NCI-H774 (cell line): ENCODE measurements at regions not wholly inside any gene's neighbourhood (a gene's known extent, or its start where the extent isn't known, plus 50 kb on each side); places are given as distances from the start of the nearest gene placed in this dataset.
"Not testable (repeated sequence)": the region's sequence is repeated elsewhere in the genome, so short reads cannot be mapped to it uniquely, and the experiment has no call there.

ENCODE experiments used
- DNase-seq: peaks from one replicate; lab custom pipeline; 2025; lab: John Stamatoyannopoulos, UW

DNA sequence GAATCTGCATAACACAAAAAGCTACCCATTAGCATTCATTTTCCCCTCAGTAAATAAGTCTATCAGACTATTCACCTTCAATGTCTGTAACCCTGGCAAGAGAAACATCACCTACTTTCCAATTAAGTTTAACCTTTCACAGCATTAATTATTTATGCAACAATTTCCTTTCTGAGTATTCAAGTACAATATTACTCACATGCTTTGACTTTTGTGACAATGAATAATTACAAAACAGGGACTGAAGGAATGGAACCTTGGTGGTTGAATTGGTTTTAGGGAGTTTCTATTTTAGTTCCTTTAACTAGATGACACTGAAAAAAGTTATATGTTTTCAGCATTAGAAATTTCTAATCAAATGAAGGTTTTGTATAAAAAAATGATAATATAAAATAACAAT lies 932.3 kb upstream of the EPHA5 start:
- DNase-seq, result no peak

GRCh38 chr4:66591968-66592367 lies 921.7 kb upstream of the EPHA5 start:
- DNase-seq, result no peak

GRCh38 chr4:66590488-66591215 lies 920.4 kb upstream of the EPHA5 start:
- DNase-seq, result no peak

DNA sequence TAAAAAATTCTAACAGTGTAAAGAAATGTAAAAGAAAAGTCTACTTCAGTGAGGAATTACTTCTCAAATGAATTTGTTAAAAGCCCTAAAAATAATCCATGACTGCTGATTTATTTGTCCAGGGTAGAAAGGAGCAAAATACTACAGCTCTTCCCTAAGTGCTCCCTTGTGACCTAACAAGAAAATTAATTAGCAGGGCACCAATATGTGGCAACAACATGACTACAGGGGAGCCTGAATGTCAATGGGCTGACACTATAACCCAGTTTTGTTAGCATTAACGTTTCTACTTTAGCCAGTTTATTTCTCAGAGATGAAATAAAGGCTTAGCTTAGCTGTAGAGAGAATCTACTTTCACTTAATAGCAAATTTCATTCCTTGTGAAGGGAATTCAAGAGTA lies 918.9 kb upstream of the EPHA5 start:
- DNase-seq, result no peak

DNA sequence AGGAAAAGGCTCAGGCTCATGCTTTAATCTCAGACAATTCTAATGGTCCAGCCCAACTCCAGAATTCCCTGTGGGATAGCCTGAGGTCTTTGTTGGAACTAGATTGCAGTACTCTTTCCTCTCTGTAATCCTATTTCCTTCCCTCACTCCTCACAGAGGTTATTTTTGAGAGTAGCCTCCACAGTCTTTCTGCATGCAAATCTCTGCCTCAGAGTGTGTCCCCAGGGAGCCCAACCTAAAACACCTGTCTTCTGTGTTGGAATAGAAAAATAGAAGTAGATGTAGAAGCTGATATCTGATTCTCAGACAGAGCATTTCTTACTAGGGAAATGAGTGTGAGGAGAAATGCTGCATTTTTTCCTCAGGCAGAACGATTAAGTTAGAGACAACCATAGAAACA lies 915.5 kb upstream of the EPHA5 start:
- no peak for DNase-seq

DNA sequence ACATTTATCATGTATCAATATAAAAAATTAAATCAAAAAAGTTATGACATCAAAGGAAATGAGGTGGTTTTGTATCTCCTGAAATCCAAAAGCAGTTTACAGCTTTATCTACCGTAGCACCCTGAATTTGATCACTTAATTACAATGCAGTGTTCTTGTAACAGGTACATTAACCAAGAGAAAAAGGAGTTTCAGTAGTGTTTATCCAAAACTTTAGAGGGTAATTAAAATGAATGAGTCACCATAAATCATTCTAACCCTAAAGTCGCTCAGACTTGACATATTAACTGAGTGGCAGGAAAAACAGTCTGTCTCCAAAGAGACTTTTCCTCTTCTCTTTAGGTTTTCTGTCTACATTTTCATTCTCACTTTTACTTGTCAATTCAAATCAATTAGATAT lies 907.6 kb upstream of the EPHA5 start:
- peak; percentile 11 for DNase-seq

GRCh38 chr4:66575008-66575696 lies 904.9 kb upstream of the EPHA5 start:
- no peak for DNase-seq

DNA sequence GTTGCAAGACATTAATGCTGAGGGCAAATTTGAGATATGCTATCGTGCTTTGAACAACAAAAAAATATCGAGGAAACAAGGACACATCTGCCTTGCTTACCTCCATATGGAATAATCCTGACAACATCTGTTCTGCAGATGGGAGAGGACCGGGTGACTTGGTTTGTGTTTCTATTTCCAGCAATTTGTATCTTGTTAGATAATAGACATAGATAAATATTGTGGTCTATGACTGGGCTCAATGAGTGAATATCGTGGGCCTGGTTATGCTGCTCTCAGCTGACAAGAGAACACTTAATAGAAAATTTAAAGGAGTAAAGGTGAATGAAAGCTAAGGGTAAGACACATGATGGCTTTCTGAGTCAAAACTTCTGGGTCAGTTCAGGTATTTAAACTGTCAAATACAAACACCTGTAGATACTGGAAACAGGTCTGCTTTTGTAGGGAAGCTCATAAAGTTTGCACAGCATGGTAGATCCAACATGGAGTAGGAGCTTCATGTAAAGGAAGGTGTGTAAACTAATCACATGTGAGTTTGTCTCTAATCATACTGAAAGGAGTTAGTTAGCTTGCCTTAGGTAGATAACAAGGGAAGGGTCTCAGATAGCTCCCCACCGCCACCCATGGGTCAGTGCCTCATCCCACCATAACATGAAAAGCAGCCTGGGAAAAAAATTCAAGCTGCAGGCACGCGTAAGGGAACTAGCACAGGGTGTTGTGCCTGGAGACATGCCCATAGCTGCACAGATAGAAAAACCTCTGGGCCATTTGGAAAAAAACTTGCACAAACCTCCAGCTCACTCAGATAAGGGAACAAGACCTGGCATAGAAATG lies 904.1 kb upstream of the EPHA5 start:
- no peak for DNase-seq

DNA sequence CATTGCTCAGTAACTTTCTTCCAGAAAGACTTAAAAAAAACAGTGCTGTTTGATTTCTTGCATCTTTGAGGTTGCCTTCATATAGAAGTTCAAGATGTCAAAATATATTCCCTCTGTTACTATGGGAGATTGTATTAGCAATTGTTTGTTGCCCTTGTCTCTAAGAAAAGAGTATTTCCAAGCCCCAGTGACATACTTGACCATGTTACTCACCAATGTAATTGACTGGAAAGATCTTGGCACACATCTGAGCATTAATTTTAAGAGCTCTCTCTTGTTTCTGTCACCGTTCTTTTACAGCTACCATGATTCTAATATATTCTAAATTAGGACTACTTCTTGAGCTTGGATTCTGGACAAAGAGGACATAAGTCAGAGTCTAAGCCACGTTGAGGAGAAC lies 902.7 kb upstream of the EPHA5 start:
- DNase-seq, result no peak

DNA sequence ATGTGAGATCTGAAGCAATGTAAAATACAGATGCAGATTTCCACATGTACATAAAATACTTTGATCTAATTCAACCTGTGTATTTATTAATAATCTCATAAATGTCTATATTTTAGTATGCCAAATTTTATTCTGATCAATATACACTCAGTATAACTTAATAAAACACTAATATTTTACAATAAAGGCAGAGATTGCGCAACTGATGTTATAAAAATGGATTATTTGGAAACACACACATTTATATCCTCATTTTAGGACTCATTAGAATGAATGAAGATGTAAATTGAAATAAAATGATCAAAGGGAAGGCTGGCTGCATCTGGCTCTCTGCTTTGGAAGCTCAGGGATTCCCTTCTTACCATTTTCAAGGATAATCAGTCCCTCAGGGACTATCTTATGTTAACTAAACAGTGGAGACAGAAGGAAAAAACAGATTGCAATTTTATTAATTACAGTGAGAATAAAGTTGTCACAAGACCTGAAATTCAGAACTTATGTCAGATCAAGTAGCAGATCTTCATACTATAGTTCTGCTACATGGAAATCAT lies 900.9 kb upstream of the EPHA5 start:
- DNase-seq, result no peak

DNA sequence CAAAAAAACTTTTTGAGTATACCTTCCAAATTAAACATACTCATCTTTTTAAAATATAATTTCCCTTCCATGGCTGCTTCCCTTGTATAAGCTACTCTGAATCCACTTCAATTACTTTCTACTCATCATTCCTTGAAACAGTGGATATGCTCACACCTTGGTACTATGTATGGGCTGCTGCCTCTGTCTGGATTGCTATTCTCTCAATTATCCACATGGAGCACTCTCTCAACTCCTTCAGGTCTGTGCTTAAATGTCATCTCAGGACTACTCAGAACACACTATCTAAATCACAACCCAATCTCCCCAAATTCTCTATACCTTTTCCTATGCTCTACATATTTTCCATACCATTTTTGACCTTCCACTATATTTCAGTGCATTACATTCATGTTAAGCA lies 898.9 kb upstream of the EPHA5 start:
- DNase-seq, result no peak

- no peak for DNase-seq
Observed at GRCh38 chr4:66568431-66568830, 898.1 kb upstream of the EPHA5 start.

- DNase-seq, result no peak
Observed at GRCh38 chr4:66568001-66568400, 897.7 kb upstream of the EPHA5 start.

DNA sequence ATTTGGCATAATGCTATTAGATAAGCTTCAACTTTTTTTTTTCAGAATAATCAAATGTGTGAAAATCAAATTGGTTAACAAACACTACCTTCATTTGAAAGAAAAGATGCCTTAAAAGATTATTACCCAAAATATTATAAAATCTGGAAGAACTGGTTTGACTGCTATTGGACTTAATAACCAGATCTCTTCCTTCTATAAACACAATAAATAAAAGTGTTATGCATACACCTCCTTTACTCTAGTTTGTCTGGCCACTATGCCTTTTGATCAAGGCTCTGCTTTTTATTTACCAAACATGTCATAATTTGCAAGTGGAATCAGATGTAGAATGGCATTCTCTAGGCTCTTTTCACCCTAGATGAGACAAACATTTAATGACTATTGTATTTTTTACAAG lies 897.3 kb upstream of the EPHA5 start:
- DNase-seq, result no peak

- no peak for DNase-seq
Observed at GRCh38 chr4:66565801-66566200, 895.5 kb upstream of the EPHA5 start.

DNA sequence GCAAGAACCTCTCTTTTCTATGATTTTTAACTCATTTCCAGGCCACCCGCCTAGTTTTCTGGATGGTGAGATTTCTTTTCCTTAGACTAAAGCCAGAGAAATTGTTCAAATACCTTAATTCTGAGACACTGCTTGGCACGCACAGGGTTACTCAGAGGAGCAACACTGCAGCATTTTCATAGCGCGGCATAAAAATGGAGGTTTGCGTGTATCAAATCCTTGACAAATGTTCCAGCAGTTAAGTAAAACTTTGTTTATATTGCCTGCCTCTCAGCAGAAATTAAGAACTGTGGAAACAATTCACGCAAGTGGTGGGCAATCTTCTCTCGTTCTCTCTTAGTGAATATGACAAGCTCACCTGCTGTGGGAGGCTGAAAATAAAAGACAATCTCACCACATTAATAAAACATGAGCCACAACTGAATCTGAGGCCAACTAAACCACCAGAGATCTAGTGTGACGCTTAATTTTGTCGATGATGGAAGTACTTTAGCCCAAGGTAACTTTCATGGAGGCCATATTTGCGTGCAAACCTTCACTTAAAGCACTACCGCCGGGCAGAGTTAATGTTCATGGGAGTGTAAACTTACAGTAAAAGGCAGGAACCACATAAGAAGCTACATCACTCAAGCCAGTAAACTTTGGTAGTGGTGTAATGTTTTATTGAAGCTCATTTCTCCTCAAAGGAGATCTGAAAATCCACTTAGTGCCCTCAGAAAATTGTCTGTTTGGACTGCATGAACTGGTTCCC lies 894.8 kb upstream of the EPHA5 start:
- DNase-seq, result no peak

DNA sequence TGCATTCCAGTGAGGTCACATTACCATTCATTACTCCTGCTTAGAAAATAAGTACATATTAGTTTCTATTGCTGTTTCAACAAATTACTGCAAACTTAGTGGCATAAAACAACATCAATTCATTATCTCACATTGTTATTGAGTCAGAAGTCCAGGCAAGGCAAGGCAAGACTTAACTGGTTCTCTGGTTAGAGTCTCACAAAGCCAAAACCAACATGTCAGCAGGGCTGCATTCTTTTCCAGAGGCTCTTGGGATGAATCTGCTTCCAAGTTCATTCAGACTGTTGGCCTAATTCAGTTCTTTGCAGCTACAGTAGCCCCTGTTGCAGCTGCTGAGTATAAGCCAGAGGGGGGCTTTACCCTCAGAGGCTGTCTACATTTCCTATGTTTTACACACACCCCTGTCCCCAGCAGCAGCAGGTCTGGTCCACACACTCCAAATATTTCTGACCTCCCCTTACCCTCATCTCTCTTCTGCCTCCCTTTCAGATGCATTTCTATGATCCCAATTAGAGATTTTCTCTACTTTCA lies 892.1 kb upstream of the EPHA5 start:
- DNase-seq, result no peak

DNA sequence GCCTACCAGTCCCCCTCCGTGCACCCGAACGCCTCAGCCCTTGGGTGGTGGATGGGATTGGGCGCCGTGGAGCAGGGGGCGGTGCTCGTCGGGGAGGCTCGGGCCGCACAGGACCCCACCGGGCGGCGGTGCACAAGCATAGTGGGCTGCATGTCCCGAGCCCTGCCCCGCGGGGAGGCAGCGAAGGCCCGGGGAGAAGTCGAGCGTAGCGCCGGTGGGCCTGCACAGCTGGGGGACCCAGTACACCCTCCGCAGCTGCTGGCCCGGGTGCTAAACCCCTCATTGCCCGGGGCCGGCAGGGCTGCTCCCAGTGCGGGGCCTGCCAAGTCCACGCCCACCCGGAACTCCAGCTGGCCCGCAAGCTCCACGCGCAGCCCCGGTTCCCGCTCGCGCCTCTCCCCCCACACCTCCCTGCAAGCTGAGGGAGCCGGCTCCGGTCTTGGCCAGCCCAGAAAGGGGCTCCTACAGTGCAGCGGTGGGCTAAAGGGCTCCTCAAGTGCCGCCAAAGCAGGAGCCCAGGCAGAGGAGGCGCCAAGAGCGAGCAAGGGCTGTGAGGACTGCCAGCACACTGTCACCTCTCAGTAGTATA lies 891.3 kb upstream of the EPHA5 start:
- DNase-seq, result not testable (repeated sequence)

GRCh38 chr4:66558651-66559050 lies 888.4 kb upstream of the EPHA5 start:
- DNase-seq, result no peak

DNA sequence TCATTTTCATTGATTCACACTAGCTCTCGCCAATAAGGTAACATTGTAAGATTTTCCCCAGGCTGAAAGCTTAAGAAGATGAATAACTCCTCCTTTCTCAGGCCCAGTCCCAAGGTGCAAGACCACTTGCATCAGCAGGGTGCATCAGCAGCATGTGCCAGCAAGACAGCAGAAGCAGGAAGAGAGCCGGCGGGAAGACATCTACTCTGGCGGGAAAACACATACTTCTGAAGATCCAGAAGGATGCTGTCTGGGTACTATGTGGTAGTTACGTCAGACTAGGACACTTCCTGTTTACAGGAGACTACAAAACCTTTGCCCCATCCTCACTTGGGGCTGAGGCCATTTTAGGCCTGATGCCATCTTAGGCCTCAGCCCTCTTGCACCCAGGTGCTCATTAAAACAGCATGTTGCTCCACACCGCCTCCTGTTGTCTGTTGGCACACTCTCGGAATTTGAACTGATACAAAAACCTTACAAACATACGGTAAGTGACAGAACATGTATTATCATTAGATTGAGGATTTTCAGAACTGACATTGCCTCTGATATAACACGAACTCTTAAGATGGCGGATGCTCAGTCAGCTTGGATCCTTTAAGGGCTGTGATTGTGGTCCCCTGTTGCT lies 886.5 kb upstream of the EPHA5 start:
- DNase-seq, result no peak

DNA sequence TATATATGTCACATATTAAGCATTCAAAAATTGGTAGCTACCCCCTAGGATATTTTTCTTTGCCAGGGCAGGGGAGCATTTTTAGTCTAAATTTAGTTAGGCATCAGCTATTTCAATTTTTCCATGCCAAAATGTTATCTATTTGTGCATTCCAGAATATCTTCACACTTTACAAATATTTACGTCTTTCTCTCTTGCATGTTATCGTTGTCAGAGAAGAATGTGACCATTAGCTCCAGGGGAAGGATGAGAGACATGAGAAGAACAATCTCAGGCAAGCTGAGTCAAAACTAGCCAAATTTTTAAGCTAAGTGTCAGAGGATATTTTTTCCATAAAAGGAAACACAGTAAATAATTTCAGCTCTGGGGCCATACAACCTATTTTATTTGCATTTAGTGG lies 885.0 kb upstream of the EPHA5 start:
- no peak for DNase-seq
